GM12878 (cell line): ENCODE measurements at regions not wholly inside any gene's neighbourhood (a gene's known extent, or its start where the extent isn't known, plus 50 kb on each side); places are given as distances from the start of the nearest gene placed in this dataset.
A peak's percentile ranks its signal among the peaks of the same experiment; 100 is the strongest.

Experiments used
- ATAC-seq: fragments of 200-7000 bp; cut with Tn5 transposase; 3 replicates; pipeline ENCODE4 v1.9.1; 2020; ENCODE audit warnings: mild to moderate bottlenecking, moderate library complexity
- BruUV-seq: library from RNA; stranded (reverse); fragments of 400-500 nt; replicated peaks from 2 replicates; lab custom pipeline; 2021; lab: Mats Ljungman, UMichigan
- CTCF ChIA-PET: fragments of 300-600 bp; sonication (Branson Sonifier 250); formaldehyde crosslinking; extraction: SDS; loops from one replicate; lab custom pipeline; 2021; ENCODE audit warnings: inconsistent platforms; lab: Yijun Ruan, JAX
- POLR2A ChIA-PET: fragments of 350-600 bp; formaldehyde crosslinking; extraction: SDS; loops from one replicate; lab custom pipeline; 2021; ENCODE audit warnings: inconsistent platforms; lab: Charles Lee
- RAD21 ChIA-PET: fragments of 300-600 bp; sonication (Branson Sonifier 250); formaldehyde crosslinking; loops from one replicate; lab custom pipeline; 2023; ENCODE audit warnings: antibody characterized with exemption; ENCODE audit not compliant: unreplicated experiment; lab: Charles Lee
- SMC1A ChIA-PET: fragments of 300-600 bp; sonication (Branson Sonifier 250); formaldehyde crosslinking; loops from one replicate; lab custom pipeline; 2023; ENCODE audit not compliant: unreplicated experiment, uncharacterized antibody; lab: Charles Lee
- DNase-seq: peaks from one replicate; pipeline ENCODE4 v3.0.0-alpha.2; 2011; ENCODE audit warnings: low read depth, low spot score
- FAIRE-seq: peaks from 3 replicates; lab custom pipeline; 2011; peaks lifted over from hg19 to GRCh38; lab: Jason Lieb, UNC
- H2AFZ ChIP-seq: 2 replicates; pipeline ENCODE4 v1.6.0; 2011; ENCODE audit warnings: low read depth, low read length, control low read depth; ENCODE audit not compliant: control insufficient read depth
- H3K27ac ChIP-seq: 2 replicates; pipeline ENCODE4 v1.5.1; 2011; ENCODE audit warnings: control low read depth; ENCODE audit not compliant: control insufficient read depth, insufficient read depth
- H3K27me3 ChIP-seq, 2 experiments: replicated peaks in 1 of 2; 2 replicates each; pipeline versions ENCODE4 v1.6.0 to v1.6.1; 2011; ENCODE audit warnings: low read length in 1 of 2; ENCODE audit not compliant: control insufficient read depth in 2 of 2, insufficient read depth in 2 of 2
- H3K36me3 ChIP-seq, 2 experiments: 2 replicates each; pipeline ENCODE4 v1.5.1; 2011; ENCODE audit warnings: low read length in 1 of 2; ENCODE audit not compliant: control insufficient read depth in 2 of 2, insufficient read depth in 2 of 2
- H3K4me1 ChIP-seq: 2 replicates; pipeline ENCODE4 v1.6.1; 2011; ENCODE audit warnings: mild to moderate bottlenecking, low read length, moderate library complexity, mixed read lengths; ENCODE audit not compliant: control insufficient read depth, insufficient read depth
- H3K4me2 ChIP-seq: 2 replicates; pipeline ENCODE4 v1.6.0; 2011; ENCODE audit warnings: control low read depth; ENCODE audit not compliant: control insufficient read depth, insufficient read depth
- H3K4me3 ChIP-seq: fragments of 200-600 bp; sonication (generic); 2 replicates; pipeline ENCODE4 v1.5.1; 2016
- H3K79me2 ChIP-seq: 2 replicates; pipeline ENCODE4 v1.6.0; 2011; ENCODE audit warnings: low read length; ENCODE audit not compliant: control insufficient read depth, insufficient read depth
- H3K9ac ChIP-seq: 2 replicates; pipeline ENCODE4 v1.8.0; 2011; ENCODE audit warnings: low read length, control low read depth, mixed read lengths; ENCODE audit not compliant: control insufficient read depth, insufficient read depth
- H3K9me3 ChIP-seq: replicated peaks from 3 replicates; pipeline ENCODE4 v1.5.1; 2011; ENCODE audit warnings: mild to moderate bottlenecking, low read length; ENCODE audit not compliant: control insufficient read depth, insufficient read depth
- H4K20me1 ChIP-seq: 2 replicates; pipeline ENCODE4 v1.6.0; 2011; ENCODE audit not compliant: control insufficient read depth, insufficient read depth
- CREB1 ChIP-seq: IDR thresholded peaks from 2 replicates; pipeline ENCODE4 v1.6.1; 2012; ENCODE audit warnings: low read depth, mild to moderate bottlenecking, inconsistent platforms
- ELK1 ChIP-seq: IDR thresholded peaks from 2 replicates; pipeline ENCODE4 v1.6.1; 2012; ENCODE audit warnings: low read depth, low read length, improper control_type of control experiment
- FOS ChIP-seq: IDR thresholded peaks from 3 replicates; pipeline ENCODE4 v1.6.1; 2011; ENCODE audit warnings: borderline replicate concordance; ENCODE audit not compliant: insufficient read length; ENCODE audit errors: extremely low read depth
- KAT2A ChIP-seq: conservative IDR thresholded peaks from 2 replicates; pipeline ENCODE4 v1.6.1; 2011; ENCODE audit warnings: low read depth, low read length; ENCODE audit not compliant: control insufficient read depth
- MYB ChIP-seq: fragments of 150-350 bp; IDR thresholded peaks from 2 replicates; pipeline ENCODE4 v1.6.1; 2014; ENCODE audit warnings: mild to moderate bottlenecking, low read depth, low read length, borderline replicate concordance
- NR2F1 ChIP-seq: fragments of 450-650 bp; conservative IDR thresholded peaks from 2 replicates; pipeline ENCODE4 v1.6.1; 2017; ENCODE audit warnings: mild to moderate bottlenecking
- PKNOX1 ChIP-seq: fragments of 450-650 bp; IDR thresholded peaks from 2 replicates; pipeline ENCODE4 v1.6.1; 2016; ENCODE audit warnings: mild to moderate bottlenecking
- PRDM15 ChIP-seq: fragments of 450-650 bp; formaldehyde crosslinking; IDR thresholded peaks from 2 replicates; pipeline ENCODE4 v1.4.0; 2020; ENCODE audit warnings: mild to moderate bottlenecking, moderate library complexity
- RAD21 ChIP-seq: IDR thresholded peaks from 2 replicates; pipeline ENCODE4 v1.6.1; 2011; ENCODE audit warnings: mild to moderate bottlenecking, low read depth, low read length, moderate library complexity; ENCODE audit not compliant: insufficient read depth
- RUNX3 ChIP-seq: IDR thresholded peaks from 2 replicates; pipeline ENCODE4 v1.6.1; 2012; ENCODE audit warnings: low read length, inconsistent platforms
- SP1 ChIP-seq: IDR thresholded peaks from one replicate; pipeline ENCODE4 v1.6.1; 2011; ENCODE audit warnings: low read depth, low read length
- WGBS: methylation state at CpG from one replicate; pipeline ENCODE4 v1.1.6; 2016; ENCODE audit warnings: low lambda C conversion rate; ENCODE audit not compliant: insufficient replicate concordance, insufficient coverage; ENCODE audit errors: missing lambda C conversion rate; 5-methylcytosine and 5-hydroxymethylcytosine counted together
- in situ Hi-C: fragments of 300-500 bp; cut with MboI; formaldehyde crosslinking; loops from 9 replicates; pipeline ENCODE4 v1.14.3; 2018; ENCODE audit warnings: mixed read lengths
- intact Hi-C: fragments of 100-400 bp; cut with micrococcal nuclease; formaldehyde crosslinking; loops from one replicate; pipeline ENCODE4 v1.14.2; 2022; ENCODE audit not compliant: unreplicated experiment
- TF ChIP-seq, protein P1 (sequence below), 3 experiments: IDR thresholded peaks in 2 of 3; conservative IDR thresholded peaks in 1 of 3; 2 replicates each; pipeline ENCODE4 v1.5.1; 2011; ENCODE audit warnings: low read depth in 3 of 3, low read length in 3 of 3, mild to moderate bottlenecking in 3 of 3, control low read depth in 2 of 3, moderate library complexity in 2 of 3, inconsistent platforms in 1 of 3, mixed read lengths in 1 of 3; ENCODE audit not compliant: control insufficient read depth in 2 of 3, insufficient read depth in 1 of 3; ENCODE audit errors: extremely low read depth in 1 of 3

- H3K4me2 ChIP-seq = peak overlapping the region; percentile 5
- TF ChIP-seq FOS = no peak
- TF ChIP-seq KAT2A = no peak
- TF ChIP-seq PKNOX1 = peak; percentile 79
- TF ChIP-seq RAD21 = peak; percentile 38; the same call in 1 of the 2 replicates
- TF ChIP-seq, protein P1, sequence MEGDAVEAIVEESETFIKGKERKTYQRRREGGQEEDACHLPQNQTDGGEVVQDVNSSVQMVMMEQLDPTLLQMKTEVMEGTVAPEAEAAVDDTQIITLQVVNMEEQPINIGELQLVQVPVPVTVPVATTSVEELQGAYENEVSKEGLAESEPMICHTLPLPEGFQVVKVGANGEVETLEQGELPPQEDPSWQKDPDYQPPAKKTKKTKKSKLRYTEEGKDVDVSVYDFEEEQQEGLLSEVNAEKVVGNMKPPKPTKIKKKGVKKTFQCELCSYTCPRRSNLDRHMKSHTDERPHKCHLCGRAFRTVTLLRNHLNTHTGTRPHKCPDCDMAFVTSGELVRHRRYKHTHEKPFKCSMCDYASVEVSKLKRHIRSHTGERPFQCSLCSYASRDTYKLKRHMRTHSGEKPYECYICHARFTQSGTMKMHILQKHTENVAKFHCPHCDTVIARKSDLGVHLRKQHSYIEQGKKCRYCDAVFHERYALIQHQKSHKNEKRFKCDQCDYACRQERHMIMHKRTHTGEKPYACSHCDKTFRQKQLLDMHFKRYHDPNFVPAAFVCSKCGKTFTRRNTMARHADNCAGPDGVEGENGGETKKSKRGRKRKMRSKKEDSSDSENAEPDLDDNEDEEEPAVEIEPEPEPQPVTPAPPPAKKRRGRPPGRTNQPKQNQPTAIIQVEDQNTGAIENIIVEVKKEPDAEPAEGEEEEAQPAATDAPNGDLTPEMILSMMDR (IDR thresholded peaks at IDR 0.05 in 2 of 3, conservative IDR thresholded peaks at IDR 0.05 in 1 of 3; ENCODE audit: control insufficient read depth in 2 of 3, extremely low read depth in 1 of 3, insufficient read depth in 1 of 3, low read depth in 3 of 3, low read length in 3 of 3) = peak in 2 of 3 experiments; percentile 21 to 29; a peak in 4 of 6 replicates
- no peak for TF ChIP-seq PRDM15 (CRISPR knock-in tag)
- TF ChIP-seq CREB1 = 0 out of 2 replicates have a peak, but pooled peaks have one; percentile 39
- no peak for TF ChIP-seq SP1
- no peak for TF ChIP-seq NR2F1
- peak; percentile 77 for TF ChIP-seq RUNX3
- no peak for TF ChIP-seq ELK1
- TF ChIP-seq MYB = no peak
Observed at GRCh38 chr11:123303924-123304323, 108.9 kb upstream of the CLMP start.

More at GRCh38 chr11:123303924-123304323, 108.9 kb upstream of the CLMP start:
- DNase-seq = peak; percentile 19
- no peaks in the 10 kb centered on the region for H3K27me3 ChIP-seq
- H3K9ac ChIP-seq = peak overlapping the region; percentile 37; the same call in 1 of the 2 replicates
- BruUV-seq = no TSS peak
- 62% methylated on average over 6 of the region's 6 CpGs for WGBS
- in situ Hi-C loops = loop anchor here (5.0 kb wide), 2 partner anchors 103 to 173 kb away; no protein-coding TSS in a partner anchor
- no peak for FAIRE-seq
- 0 out of 2 replicates have a peak overlapping the region, but pooled peaks have one; percentile 62 for H3K4me3 ChIP-seq
- H3K79me2 ChIP-seq = no peaks in the 10 kb centered on the region
- ChIA-PET POLR2A (interaction anchor here (0.6 to 1.2 kb wide), 5 partner anchors 40 to 104 kb away, joined by 3 to 7 read pairs (median 3); no protein-coding TSS in a partner anchor), SMC1A (interaction anchor here (0.8 to 6.2 kb wide), 22 partner anchors 13 to 251 kb away, joined by 3 to 61 read pairs (median 4); no protein-coding TSS in a partner anchor), RAD21 (interaction anchor here (0.6 to 5.4 kb wide), 18 partner anchors 10 to 437 kb away, joined by 3 to 62 read pairs (median 4); no protein-coding TSS in a partner anchor), CTCF (interaction anchor here (0.6 to 9.4 kb wide), 14 partner anchors 8 to 273 kb away, joined by 3 to 146 read pairs (median 5); no protein-coding TSS in a partner anchor)
- no peaks in the 10 kb centered on the region for H4K20me1 ChIP-seq
- no peaks in the 10 kb centered on the region for H3K36me3 ChIP-seq
- no peaks in the 10 kb centered on the region; the same call in 2 of the 3 replicates for H3K9me3 ChIP-seq
- intact Hi-C loops = loop anchor here (1.0 to 5.0 kb wide), 3 partner anchors 41 to 253 kb away; no protein-coding TSS in a partner anchor
- ATAC-seq = peak; percentile 45
- H2AFZ ChIP-seq = peak overlapping the region; percentile 8; the same call in 1 of the 2 replicates
- H3K27ac ChIP-seq = peak overlapping the region; percentile 75; the same call in 1 of the 2 replicates
- peaks cover 29% of the 10 kb centered on the region for H3K4me1 ChIP-seq
